ENCODE measurements at regions not wholly inside any gene's neighbourhood (a gene's known extent, or its start where the extent isn't known, plus 50 kb on each side); places are given as distances from the start of the nearest gene placed in this dataset.

GRCh38 chr6:102986086-102986485 lies 1592.6 kb downstream of the GRIK2 start:
- Histone ChIP-seq H3K4me3 (ENCODE audit: insufficient read length, low read depth) (no peak overlapping the region), H3K36me3 (ENCODE audit: insufficient read depth, insufficient read length, low read length) (no peaks in the 10 kb centered on the region), H3K9me3 (ENCODE audit: insufficient read depth, low read length) (no peaks in the 10 kb centered on the region), H3K27me3 (ENCODE audit: insufficient read depth, insufficient read length) (no peaks in the 10 kb centered on the region), H3K4me1 (ENCODE audit: insufficient read depth, insufficient read length) (no peaks in the 10 kb centered on the region), H3K9ac (ENCODE audit: insufficient read length, low read depth) (no peak overlapping the region)
- no peak for DNase-seq (ENCODE audit: low read depth, low spot score)
- TF ChIP-seq YY1 (IDR thresholded peaks at IDR 0.05; ENCODE audit: insufficient read depth, insufficient read length) = no peak
- no peak for TF ChIP-seq ZNF274 (IDR thresholded peaks at IDR 0.05; ENCODE audit: low read depth, low read length)
- no peak for TF ChIP-seq SUZ12 (IDR thresholded peaks at IDR 0.05; ENCODE audit: extremely low read depth, insufficient read depth, insufficient read length)

- H3K9ac ChIP-seq (ENCODE audit: insufficient read length, low read depth) = no peak overlapping the region
- H3K4me1 ChIP-seq (ENCODE audit: insufficient read depth, insufficient read length) = no peaks in the 10 kb centered on the region
- DNase-seq (ENCODE audit: low read depth, low spot score) = no peak
- H3K9me3 ChIP-seq (ENCODE audit: insufficient read depth, low read length) = no peaks in the 10 kb centered on the region
- H3K27me3 ChIP-seq (ENCODE audit: insufficient read depth, insufficient read length) = no peaks in the 10 kb centered on the region
- H3K36me3 ChIP-seq (ENCODE audit: insufficient read depth, insufficient read length, low read length) = no peaks in the 10 kb centered on the region
- TF ChIP-seq YY1 (IDR thresholded peaks at IDR 0.05; ENCODE audit: insufficient read depth, insufficient read length) (no peak), ZNF274 (IDR thresholded peaks at IDR 0.05; ENCODE audit: low read depth, low read length) (no peak), SUZ12 (IDR thresholded peaks at IDR 0.05; ENCODE audit: extremely low read depth, insufficient read depth, insufficient read length) (no peak)
- no peak overlapping the region for H3K4me3 ChIP-seq (ENCODE audit: insufficient read length, low read depth)
These were observed 1590.8 kb downstream of the GRIK2 start for GRCh38 chr6:102984357-102984756.

DNA sequence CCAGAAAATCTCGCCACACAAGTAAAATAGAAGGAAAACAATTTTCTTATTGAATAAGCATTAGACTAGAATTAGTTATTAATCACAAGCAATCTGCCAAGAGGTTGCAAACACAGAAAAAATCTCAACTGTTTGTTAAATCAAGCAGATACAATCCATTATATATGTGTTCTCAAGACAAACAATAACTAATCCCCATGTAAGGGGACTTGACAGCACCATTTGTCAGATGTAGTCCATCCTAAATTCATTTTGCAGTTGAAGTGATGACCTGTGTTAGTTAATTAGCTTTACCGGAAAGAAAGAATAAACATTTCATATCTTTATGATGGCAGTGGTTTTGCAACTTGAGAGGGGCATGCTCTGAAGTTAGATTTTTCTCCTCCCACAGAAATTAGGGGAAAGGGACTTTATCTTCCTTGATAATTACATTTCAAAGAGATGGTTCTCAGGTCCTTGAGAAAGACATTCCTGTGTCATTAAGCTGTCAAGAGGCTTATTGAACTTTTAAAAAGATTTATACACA lies 1588.0 kb downstream of the GRIK2 start:
- TF ChIP-seq SUZ12 (IDR thresholded peaks at IDR 0.05; ENCODE audit: extremely low read depth, insufficient read depth, insufficient read length) = no peak
- no peak for TF ChIP-seq YY1 (IDR thresholded peaks at IDR 0.05; ENCODE audit: insufficient read depth, insufficient read length)
- TF ChIP-seq ZNF274 (IDR thresholded peaks at IDR 0.05; ENCODE audit: low read depth, low read length) = no peak

DNA sequence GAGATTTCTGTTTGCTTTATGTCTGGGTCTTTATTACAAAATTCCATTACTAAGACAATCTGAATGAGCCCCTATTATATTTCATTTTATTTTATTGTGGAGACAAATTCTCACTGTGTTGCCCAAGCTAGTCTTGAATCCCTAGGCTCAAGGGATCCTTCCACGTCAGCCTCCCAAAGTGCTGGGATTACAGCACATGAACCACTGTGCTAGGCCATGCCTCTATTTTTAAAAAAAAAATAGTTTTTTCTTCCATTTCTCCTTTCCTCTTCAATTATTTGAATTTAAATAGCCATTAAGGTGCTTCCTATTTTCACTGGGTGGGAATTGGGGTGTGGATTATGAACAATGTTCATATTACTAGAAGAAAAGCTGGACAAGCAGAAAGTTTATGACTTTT lies 1587.4 kb downstream of the GRIK2 start:
- no peaks in the 10 kb centered on the region for H3K4me1 ChIP-seq (ENCODE audit: insufficient read depth, insufficient read length)
- H3K27me3 ChIP-seq (ENCODE audit: insufficient read depth, insufficient read length) = no peaks in the 10 kb centered on the region
- H3K4me3 ChIP-seq (ENCODE audit: insufficient read length, low read depth) = no peak overlapping the region
- no peak overlapping the region for H3K9ac ChIP-seq (ENCODE audit: insufficient read length, low read depth)
- H3K36me3 ChIP-seq (ENCODE audit: insufficient read depth, insufficient read length, low read length) = no peaks in the 10 kb centered on the region
- no peak for DNase-seq (ENCODE audit: low read depth, low spot score)
- TF ChIP-seq SUZ12 (IDR thresholded peaks at IDR 0.05; ENCODE audit: extremely low read depth, insufficient read depth, insufficient read length) (no peak), YY1 (IDR thresholded peaks at IDR 0.05; ENCODE audit: insufficient read depth, insufficient read length) (no peak), ZNF274 (IDR thresholded peaks at IDR 0.05; ENCODE audit: low read depth, low read length) (no peak)
- H3K9me3 ChIP-seq (ENCODE audit: insufficient read depth, low read length) = no peaks in the 10 kb centered on the region

More for the DNA sequence above, 1588.0 kb downstream of the GRIK2 start:
- Histone ChIP-seq H3K9ac (ENCODE audit: insufficient read length, low read depth) (no peak overlapping the region), H3K9me3 (ENCODE audit: insufficient read depth, low read length) (no peaks in the 10 kb centered on the region), H3K4me3 (ENCODE audit: insufficient read length, low read depth) (no peak overlapping the region), H3K36me3 (ENCODE audit: insufficient read depth, insufficient read length, low read length) (no peaks in the 10 kb centered on the region), H3K27me3 (ENCODE audit: insufficient read depth, insufficient read length) (no peaks in the 10 kb centered on the region), H3K4me1 (ENCODE audit: insufficient read depth, insufficient read length) (no peaks in the 10 kb centered on the region)
- DNase-seq (ENCODE audit: low read depth, low spot score) = no peak

GRCh38 chr6:102961902-102962301 lies 1568.4 kb downstream of the GRIK2 start:
- Histone ChIP-seq H3K9ac (ENCODE audit: insufficient read length, low read depth) (no peak overlapping the region), H3K36me3 (ENCODE audit: insufficient read depth, insufficient read length, low read length) (no peaks in the 10 kb centered on the region), H3K4me3 (ENCODE audit: insufficient read length, low read depth) (no peak overlapping the region), H3K27me3 (ENCODE audit: insufficient read depth, insufficient read length) (no peaks in the 10 kb centered on the region), H3K4me1 (ENCODE audit: insufficient read depth, insufficient read length) (no peaks in the 10 kb centered on the region), H3K9me3 (ENCODE audit: insufficient read depth, low read length) (no peaks in the 10 kb centered on the region)
- no peak for DNase-seq (ENCODE audit: low read depth, low spot score)
- TF ChIP-seq YY1 (IDR thresholded peaks at IDR 0.05; ENCODE audit: insufficient read depth, insufficient read length) (no peak), ZNF274 (IDR thresholded peaks at IDR 0.05; ENCODE audit: low read depth, low read length) (no peak), SUZ12 (IDR thresholded peaks at IDR 0.05; ENCODE audit: extremely low read depth, insufficient read depth, insufficient read length) (no peak)

DNA sequence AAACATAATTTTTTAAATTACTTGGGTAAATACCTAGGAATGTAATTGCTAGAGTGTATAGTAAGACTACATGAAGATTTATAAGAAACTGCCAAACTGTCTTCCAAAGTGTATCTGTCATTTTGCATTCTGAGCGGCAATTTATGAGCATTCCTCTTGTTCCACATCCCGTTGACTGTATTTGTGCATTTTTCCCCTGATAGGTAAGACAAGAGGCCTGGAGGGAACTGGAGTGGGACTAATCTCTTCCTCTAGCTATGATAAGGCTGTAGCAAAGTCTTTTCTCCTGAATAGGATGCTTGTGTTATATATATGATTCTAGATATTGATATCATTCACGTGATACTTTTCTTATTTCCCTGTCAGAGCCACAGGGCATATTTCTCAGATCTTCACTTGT lies 1557.5 kb downstream of the GRIK2 start:
- TF ChIP-seq YY1 (IDR thresholded peaks at IDR 0.05; ENCODE audit: insufficient read depth, insufficient read length) (no peak), SUZ12 (IDR thresholded peaks at IDR 0.05; ENCODE audit: extremely low read depth, insufficient read depth, insufficient read length) (no peak), ZNF274 (IDR thresholded peaks at IDR 0.05; ENCODE audit: low read depth, low read length) (no peak)
- H3K4me1 ChIP-seq (ENCODE audit: insufficient read depth, insufficient read length) = no peaks in the 10 kb centered on the region
- H3K36me3 ChIP-seq (ENCODE audit: insufficient read depth, insufficient read length, low read length) = no peaks in the 10 kb centered on the region
- H3K9me3 ChIP-seq (ENCODE audit: insufficient read depth, low read length) = no peaks in the 10 kb centered on the region
- no peaks in the 10 kb centered on the region for H3K27me3 ChIP-seq (ENCODE audit: insufficient read depth, insufficient read length)
- no peak for DNase-seq (ENCODE audit: low read depth, low spot score)
- H3K4me3 ChIP-seq (ENCODE audit: insufficient read length, low read depth) = no peak overlapping the region
- no peak overlapping the region for H3K9ac ChIP-seq (ENCODE audit: insufficient read length, low read depth)

- no peak overlapping the region for H3K4me3 ChIP-seq (ENCODE audit: insufficient read length, low read depth)
- no peaks in the 10 kb centered on the region for H3K36me3 ChIP-seq (ENCODE audit: insufficient read depth, insufficient read length, low read length)
- H3K9me3 ChIP-seq (ENCODE audit: insufficient read depth, low read length) = no peaks in the 10 kb centered on the region
- no peaks in the 10 kb centered on the region for H3K27me3 ChIP-seq (ENCODE audit: insufficient read depth, insufficient read length)
- no peak for DNase-seq (ENCODE audit: low read depth, low spot score)
- no peak overlapping the region for H3K9ac ChIP-seq (ENCODE audit: insufficient read length, low read depth)
- no peaks in the 10 kb centered on the region for H3K4me1 ChIP-seq (ENCODE audit: insufficient read depth, insufficient read length)
- TF ChIP-seq ZNF274 (IDR thresholded peaks at IDR 0.05; ENCODE audit: low read depth, low read length) = no peak
- no peak for TF ChIP-seq YY1 (IDR thresholded peaks at IDR 0.05; ENCODE audit: insufficient read depth, insufficient read length)
- no peak for TF ChIP-seq SUZ12 (IDR thresholded peaks at IDR 0.05; ENCODE audit: extremely low read depth, insufficient read depth, insufficient read length)
These were observed 1551.0 kb downstream of the GRIK2 start for GRCh38 chr6:102944475-102944874.
